ENCODE measurements at regions not wholly inside any gene's neighbourhood (a gene's known extent, or its start where the extent isn't known, plus 50 kb on each side); places are given as distances from the start of the nearest gene placed in this dataset.

- TF ChIP-seq NFE2 (CRISPR knock-in tag; IDR thresholded peaks at IDR 0.05) (no peak), ZNF512B (CRISPR knock-in tag; IDR thresholded peaks at IDR 0.05; ENCODE audit: borderline replicate concordance) (no peak), BHLHE40 (IDR thresholded peaks at IDR 0.05; ENCODE audit: low read length) (no peak), SAP130 (CRISPR knock-in tag; IDR thresholded peaks at IDR 0.05; ENCODE audit: low read depth) (no peak), ZBTB21 (CRISPR knock-in tag; IDR thresholded peaks at IDR 0.05) (no peak)
These were observed 1012.8 kb upstream of the FBXO33 start for GRCh38 chr14:40445020-40445419.

Measured in HepG2 (cell line).